GM18502 (cell line): ENCODE measurements at regions not wholly inside any gene's neighbourhood (a gene's known extent, or its start where the extent isn't known, plus 50 kb on each side); places are given as distances from the start of the nearest gene placed in this dataset.
"Not testable (repeated sequence)": the region's sequence is repeated elsewhere in the genome, so short reads cannot be mapped to it uniquely, and the experiment has no call there.

Experiments used
- ATAC-seq: cut with Tn5 transposase; IDR thresholded peaks from one replicate; pipeline ENCODE4 v1.9.1; 2021; ENCODE audit warnings: mild to moderate bottlenecking; ENCODE audit not compliant: unreplicated experiment, poor library complexity

DNA sequence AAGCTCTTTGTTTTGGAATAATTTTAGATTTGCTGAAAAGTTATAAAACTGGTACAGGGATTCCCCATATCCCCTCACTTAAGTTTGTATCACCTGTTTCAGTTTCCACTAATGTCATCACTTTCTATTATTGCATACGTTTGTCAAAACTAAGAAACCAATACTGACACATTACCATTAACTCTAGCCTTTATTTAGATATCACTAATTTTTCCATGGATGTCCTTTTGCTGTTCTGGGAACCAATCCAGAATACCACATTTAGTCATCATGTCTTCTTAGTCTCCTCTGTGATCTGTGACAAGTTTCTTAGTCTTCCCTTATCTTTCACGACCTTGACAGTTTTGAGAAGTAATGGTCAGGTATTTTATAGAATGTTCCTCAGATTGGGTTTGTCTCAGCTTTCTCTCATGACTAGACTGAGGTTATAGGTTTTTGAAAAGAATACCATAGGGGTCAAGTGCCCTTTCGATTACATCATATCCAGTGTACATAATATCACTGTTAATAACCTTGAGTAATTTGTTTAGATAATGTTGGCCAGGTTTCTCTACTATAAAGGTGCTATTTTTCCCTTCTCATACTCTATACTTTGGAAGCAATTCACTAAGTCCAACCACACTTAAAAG is 51.9 kb upstream of the NMUR2 start:
- ATAC-seq = no peak

DNA sequence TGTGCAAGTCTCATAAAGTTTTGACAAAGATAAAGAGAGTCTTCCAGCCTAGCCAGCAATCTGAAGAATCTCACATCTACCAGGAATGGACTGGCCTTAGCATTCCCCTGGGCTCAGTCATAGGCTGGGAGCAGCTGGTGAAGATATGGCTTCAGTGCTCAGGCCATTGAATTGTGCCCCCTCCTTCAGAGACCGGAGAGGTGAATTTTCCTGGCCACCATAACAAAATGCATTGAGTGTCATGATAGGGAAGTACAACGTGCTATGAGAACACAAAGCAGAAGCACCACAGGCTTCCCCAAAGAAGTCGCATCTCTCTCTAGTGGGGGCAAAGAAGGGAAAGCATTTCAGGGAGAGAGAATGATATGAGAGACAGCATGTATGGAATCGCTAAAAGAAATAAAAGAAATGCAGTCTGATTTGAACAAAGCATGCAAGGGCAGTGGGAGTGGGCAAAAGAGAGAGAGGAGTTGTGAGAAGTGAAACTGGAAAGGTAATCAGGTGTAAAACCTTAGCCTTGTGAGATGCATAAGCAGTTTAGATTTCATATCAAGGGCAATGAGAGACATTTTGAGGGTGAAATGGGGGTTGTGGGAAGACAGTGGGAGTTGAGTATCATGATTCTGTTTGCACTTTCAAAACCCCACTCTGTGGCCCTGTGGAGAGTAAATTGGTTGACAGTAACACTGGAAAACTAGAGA is 57.1 kb upstream of the NMUR2 start:
- ATAC-seq = peak; percentile 95

DNA sequence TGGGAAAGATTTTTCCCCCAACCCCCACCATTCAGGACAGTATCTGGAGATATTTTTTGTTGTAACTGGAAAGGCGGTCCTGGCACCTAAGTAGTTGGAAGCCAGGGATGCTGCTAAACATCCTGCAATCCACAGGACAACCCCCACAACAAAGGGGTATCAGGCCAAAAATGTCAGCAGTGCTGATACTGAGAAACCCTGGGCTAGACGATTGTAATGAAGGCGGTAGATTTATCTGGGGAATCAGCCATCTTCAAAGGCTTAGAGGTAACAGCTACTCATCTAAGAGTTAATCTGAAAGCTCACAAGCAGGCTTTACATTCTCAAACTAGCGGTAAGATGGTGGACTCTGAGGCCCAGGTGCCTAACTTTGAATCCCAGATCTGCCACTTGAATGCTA is 59.0 kb upstream of the NMUR2 start:
- no peak for ATAC-seq

DNA sequence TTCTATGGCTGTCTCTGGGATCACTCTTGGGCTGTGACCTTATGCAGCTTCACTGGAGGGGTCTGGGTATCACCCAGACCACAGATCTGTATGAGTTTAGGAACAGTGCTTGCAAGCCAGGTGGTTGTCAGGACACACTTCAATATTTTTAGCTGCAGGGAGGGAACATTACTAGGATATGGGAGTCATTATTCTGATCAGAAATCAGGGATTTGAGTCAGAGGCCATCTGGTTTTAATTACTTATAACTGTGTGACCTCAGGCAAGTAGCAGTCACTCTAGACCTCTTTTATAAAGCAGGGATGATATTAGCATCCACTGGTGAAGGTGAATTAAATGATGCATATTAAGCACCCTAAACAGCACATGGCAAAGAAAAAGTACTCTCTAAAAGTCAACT is 60.1 kb upstream of the NMUR2 start:
- no peak for ATAC-seq

DNA sequence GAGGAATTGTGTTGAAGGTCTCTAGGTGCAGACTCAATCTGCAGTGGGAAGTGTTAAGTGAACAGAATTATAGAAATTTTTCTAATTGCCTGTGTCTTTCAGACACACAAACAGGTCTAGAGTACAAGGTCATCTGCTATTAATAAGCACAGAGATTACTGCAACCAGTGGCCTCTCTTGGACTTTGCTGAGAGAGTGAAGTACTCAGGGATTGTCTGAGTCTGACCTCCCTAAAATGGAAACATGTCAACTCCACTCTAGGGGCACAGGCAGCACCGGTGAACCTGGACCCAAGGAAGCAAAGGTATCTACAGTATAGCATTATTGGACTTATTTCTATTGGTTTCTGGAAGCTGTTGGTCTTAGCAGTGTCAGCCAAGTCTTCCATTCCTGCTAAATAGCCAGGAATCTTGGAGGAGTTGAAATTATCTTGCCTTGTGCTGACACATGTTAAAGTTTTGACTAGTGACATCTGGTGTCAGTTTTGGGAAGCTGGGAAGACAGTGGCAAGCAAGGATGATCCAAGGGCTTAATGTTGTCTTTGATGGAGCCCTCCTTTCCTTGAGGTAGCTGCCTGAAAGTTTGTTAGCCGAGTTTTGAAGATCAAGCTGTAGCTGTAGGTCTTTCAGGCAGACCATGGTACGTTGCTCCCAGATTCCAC is 61.1 kb upstream of the NMUR2 start:
- ATAC-seq = no peak

DNA sequence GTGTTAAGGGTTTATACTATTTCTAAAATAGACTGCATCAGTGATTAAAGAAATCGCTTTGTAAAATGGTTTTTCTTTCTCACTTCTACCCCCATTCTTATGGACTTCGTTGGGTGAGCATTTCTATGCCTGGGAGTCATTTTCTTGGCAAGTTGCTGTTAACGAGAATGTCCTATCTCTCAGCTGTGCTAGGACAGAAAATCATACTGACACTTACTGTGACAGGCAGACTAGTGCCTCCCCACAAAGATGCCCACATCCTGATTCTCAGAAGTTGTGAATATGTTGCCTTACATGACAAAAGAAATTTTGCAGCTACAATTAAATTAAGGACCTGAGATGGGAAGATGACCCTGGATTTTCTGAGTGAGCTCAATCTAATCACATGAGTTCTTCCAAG is 65.1 kb upstream of the NMUR2 start:
- ATAC-seq = no peak

DNA sequence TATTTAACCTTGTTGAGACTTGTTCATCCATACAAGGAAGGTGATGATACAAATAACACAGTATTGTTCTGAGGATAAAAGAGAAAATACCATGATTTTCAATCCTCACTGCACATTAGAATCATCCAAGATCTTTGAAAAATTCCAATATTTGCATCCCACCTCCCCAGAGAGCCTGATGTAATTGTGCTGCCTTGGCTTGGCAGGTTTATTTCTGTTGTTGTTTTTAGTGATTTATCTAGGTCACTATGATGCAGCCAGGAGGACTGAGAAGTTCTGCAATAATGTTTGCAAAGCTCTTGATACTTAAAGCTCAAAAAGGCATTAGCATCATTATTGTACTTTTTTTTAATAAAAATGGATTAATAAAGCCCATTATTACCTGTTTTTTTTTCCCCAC is 67.0 kb upstream of the NMUR2 start:
- no peak for ATAC-seq

DNA sequence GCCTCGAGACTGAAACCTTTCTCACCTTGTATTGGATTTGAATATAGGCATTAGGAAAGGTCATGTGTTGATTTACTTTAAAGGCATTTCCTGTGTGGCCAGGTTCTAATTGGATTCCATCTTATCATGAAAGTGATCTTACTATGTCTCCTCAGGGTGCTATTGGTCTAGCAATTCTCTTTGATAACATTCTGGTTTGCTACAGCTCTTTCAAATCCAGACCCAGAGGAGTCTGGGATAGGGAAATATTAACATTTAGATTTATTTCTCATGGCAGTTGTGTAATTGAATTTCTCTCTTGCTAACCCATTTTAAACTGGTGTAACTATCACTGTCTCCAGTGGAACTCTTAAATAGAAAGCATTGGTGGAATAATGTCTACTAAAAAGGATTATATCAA is 69.9 kb upstream of the NMUR2 start:
- ATAC-seq = no peak

DNA sequence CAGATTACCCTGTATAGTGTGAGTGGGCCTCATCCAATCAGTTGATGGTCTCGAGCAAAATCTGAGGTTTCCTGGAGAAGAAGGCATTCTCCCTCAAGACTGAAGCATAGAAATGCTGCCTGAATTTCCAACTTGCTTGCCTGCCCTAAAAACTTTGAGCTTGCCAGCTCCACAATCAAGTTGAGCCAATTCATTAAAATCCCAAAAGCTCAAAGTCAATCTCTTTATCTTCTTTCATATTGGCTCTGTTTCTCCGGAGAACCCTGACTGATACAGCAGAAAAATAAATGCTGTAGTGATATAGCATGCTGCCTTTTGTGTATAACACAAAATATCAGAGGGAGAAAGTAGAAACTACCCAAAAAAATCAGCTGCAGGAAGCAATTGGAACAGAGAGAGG is 72.5 kb upstream of the NMUR2 start:
- ATAC-seq = no peak

DNA sequence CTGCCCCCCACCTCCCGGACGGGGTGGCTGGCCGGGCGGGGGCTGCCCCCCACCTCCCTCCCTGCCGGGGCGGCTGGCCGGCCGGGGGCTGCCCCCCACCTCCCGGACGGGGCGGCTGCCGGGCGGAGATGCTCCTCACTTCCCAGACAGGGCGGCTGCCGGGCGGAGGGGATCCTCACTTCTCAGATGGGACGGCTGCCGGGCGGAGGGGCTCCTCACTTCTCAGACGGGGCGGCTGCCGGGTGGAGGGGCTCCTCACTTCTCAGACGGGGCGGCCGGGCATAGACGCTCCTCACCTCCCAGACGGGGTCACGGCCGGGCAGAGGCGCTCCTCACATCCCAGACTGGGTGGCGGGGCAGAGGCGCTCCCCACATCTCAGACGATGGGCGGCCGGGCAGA is 74.8 kb upstream of the NMUR2 start:
- ATAC-seq = not testable (repeated sequence)

DNA sequence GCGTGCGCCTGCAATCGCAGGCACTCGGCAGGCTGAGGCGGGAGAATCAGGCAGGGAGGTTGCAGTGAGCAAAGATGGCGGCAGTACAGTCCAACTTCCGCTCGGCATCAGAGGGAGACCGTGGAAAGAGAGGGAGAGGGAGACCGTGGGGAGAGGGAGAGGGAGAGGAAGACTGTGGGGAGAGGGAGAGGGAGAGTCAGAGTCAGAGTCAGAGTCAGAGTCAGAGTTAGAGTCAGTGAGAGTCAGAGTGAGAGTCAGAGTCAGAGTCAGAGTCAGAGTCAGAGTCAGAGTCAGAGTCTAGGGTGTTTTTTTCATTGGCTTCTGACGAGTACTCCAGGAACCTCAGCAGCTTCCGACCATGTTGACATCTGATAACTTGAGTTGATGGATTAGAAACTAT is 75.6 kb upstream of the NMUR2 start:
- peak; percentile 100 for ATAC-seq

DNA sequence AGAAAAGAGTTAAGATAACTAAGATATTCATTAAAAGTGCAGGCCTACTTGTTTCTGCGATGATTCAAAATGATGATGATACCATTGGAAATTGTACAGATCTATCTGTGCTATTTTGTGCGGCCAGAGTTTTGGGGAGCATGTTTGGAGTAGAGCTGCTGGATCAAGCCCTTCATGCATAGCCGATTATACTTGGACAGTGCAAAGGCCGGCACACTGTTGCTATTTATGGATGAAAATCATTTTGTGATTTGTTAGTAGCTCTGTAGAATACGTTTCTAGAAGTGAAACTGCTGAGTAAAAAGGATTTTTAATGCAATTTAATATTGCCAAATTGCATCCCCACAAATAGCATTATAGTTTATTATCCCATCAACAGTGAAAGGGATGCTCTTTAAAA is 82.1 kb upstream of the NMUR2 start:
- no peak for ATAC-seq

DNA sequence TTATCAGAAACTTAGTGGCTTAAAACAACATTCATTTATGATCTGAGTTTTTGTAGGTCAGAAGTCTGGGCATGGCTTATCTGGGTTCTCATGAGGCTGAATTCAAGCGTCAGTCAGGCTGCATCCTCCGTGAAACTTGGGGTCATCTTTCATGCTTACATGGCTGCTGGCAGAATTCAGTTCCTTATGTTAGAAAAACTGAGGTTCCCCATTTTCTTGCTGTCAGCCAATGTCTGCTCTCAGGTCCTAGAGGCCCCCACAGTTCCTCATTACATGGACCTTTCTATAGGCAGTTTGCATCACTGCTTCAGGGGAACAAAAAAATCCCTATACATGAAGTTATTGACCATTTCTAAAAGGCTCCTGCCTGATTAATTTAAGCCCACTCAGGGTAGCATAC is 83.8 kb upstream of the NMUR2 start:
- ATAC-seq = no peak

DNA sequence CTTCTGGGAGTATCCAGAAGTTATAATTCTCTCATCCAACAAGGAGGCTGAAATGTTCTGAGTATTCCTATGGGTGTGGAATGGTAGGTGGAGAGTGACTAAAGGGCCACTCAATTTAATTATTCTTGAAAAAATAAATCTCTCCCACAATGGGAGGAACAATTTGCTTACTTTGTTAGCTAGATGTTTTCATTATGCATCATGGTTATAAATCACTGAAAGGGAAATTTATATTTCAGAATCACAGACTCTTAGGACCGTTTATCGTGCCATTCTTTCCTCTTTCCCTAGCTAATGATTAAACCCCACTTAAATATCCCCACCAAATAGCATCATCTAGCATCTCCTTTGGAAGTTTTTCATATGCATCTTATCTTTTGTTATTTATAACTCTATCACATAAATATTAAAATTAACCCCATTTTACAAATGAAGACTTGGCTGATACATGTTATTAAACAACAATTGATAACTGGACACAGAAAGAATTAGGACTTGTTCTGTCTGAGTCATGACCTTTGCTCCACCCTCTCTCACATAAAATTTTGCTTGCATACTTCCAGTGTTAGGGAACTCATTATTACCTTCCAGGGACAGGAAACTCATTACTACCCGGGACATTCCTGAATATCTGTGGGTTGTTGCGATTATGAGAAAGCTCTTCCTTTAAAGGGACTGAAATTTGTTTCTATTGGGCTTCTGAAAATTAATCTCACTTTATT is 94.9 kb upstream of the NMUR2 start:
- no peak for ATAC-seq

DNA sequence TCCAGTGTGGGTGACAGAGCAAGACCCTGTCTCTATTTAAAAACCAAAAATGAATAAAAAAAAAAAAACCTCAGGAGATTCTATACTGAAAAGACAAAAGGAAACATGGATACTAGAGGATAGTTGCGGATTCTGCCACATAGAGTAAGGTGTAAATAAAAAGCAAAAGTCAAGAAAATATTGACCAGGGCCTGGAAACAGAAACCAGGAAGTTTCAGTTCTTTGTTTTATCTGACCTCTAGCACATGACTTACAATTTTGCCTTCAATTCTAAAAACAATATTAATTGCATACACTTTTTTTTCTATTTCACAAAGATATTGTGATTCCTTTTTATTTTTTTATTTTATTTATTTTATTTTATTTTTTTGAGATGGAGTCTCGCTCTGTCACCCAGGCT is 96.2 kb upstream of the NMUR2 start:
- ATAC-seq = no peak

DNA sequence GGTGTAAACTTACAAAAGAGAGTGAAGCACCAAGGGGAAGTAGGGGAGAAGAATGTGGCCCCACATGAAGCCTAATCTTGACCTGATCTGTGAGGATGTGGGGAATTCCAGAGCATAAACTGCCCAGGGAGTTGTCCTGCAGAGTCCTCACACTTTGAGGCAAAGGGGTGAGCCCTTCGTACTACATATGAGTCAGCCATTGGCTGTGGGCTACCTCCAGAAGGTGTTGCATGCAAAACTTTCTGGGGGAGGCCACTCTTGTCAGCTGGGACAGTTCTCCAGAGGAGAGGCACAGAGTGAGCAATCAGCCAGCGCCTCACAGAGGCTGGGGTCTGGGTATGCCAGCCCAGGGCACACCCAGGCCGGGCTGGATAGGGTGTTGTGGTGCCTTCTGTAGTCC is 98.1 kb upstream of the NMUR2 start:
- ATAC-seq = no peak

DNA sequence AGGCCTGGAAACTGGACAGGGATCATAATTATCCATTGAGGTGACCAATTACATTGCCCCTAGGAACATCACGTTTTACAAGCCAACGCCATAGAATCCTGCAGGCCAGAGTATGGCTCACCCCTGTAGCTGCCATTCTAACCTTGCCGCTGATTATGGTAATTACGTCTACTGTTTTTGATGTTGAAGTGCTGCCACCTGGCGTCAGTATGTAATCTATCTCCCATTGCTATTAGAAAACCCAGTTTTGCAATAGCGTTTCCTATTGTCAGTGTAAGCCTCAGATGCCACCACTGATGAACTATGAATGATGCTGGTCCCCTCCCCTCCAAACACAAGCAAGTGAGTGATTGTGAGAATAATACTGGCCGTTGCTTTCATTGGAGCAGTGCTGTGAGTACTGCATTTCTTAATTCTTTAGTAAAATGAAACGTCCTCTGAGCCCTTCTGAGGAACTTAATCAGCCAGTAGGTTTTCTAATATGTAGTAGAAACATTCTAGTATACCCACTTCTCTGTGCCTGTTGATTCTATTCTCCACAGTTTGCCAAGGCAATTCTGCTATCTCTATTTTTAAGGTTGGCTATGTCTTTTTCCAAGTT is 100.5 kb upstream of the NMUR2 start:
- ATAC-seq = peak; percentile 95

DNA sequence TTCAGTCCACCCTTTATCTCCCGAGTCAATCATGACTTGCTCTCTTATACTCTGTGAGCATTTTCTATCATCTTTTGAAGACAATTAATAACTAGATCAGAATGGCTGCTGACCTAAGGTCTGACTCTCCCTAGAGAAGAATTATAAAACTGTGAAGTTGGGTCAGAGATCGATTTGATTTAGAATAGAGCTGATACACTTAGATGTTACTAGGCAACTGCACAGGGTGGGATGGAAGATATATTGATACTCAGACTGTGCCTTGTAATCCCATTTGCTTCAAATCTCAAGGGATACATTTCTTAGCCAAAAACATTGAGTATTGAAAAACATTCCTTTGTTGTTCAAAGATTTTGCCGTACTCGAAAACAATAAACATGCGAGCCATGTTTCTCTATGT is 106.0 kb upstream of the NMUR2 start:
- no peak for ATAC-seq

DNA sequence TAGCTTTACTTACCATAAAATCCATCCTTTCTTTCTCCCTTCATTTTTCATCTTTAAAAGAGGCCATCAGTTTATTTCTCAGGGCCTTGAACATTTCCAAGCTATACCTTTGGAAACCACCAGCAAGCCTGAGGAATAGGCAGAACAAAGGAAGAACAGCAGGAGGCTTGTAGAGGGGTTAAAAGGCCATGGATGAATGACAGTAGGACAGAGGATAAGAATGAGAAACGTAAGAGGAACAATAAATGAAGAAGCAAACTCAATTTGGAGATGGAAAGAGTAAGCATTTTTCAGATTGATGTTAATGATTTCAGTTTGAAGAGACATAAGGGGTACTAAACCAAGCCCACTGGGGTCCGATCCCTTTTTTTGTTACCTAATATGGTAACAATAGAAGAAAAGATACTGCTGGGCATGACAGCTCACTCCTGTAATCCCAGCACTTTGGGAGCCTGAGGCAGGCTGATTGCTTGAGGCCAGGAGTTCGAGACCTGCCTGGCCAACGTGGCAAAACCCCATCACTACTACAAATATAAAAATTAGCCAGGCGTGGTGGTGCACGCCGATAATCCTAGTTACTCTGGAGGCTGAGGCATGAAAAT is 106.6 kb upstream of the NMUR2 start:
- no peak for ATAC-seq

DNA sequence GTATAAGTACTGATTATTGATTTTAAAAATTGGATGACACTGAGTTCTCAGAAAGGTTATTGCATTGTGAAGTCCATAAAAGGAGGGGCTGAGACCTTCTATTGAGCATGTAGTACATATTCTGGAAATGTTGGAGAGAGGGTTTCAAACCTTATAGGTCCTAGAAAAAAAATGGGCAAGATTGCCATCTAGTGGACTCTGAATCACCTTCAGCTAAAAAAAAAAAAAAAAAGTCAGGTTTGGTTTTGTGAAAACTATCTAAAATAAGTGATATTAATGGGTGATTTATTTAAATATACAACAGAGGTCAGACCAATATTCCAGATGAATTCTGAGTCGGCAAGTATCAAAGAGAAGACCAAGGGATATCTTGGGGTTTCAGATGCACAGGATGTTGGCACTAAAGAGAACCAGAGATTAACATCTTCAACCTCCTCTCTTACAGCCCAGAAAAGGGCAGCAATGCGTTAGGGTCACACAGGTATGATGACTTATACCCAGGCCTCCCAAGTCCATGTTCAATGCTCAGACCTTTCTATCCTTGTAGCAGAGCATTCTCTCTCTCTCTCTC is 109.8 kb upstream of the NMUR2 start:
- peak; percentile 55 for ATAC-seq
